ENCODE measurements at regions not wholly inside any gene's neighbourhood (a gene's known extent, or its start where the extent isn't known, plus 50 kb on each side); places are given as distances from the start of the nearest gene placed in this dataset.

DNA sequence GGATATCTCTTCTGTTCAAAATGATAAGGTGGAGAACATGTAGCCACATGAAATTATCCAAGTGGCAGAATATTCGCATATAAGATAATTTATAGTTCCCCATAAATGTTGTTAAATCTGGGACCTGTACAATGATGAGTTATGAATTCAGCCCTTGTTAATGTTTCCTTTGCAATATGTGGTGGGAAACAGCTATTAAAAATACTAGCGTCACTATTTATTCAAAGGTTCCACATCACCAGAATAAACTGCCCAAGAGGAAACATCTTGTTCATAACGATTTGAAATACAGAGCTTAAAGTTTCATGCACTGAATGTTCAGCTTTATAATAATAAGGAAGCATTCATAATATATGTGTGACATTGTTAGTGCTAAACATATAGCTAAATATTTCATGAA is 223.9 kb upstream of the TCF4 start:
- no peak for DNase-seq (ENCODE audit: low read depth, low spot score)
- no peak for TF ChIP-seq POLR2AphosphoS5 (IDR thresholded peaks at IDR 0.05; ENCODE audit: borderline replicate concordance, low read depth, low read length)
- Histone ChIP-seq H3K9ac (ENCODE audit: insufficient read length) (no peak overlapping the region), H3K27ac (no peak overlapping the region), H3K4me3 (no peak overlapping the region), H3K36me3 (ENCODE audit: insufficient read depth, low read length) (no peaks in the 10 kb centered on the region), H3K9me3 (ENCODE audit: low read depth, low read length) (no peaks in the 10 kb centered on the region)

DNA sequence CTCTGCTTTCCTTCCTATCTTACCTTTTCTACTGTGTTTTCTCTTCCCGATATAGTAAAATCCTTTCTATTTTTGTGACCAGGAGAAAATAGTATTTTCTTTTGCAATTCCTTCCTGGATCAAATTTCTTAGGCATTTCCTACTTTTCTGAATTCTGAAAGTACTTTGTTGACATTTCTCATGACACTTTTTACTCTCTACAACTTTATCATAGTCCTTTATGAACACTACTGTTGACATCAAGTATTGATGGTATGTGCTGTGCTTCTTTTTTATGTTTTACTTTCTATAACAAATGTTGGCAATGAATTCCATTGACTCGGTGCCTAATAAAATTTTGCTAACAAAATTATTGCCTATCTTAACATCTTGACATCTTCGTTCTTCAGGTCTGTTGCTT is 217.7 kb upstream of the TCF4 start:
- TF ChIP-seq POLR2AphosphoS5 (IDR thresholded peaks at IDR 0.05; ENCODE audit: borderline replicate concordance, low read depth, low read length) (no peak), EZH2 (IDR thresholded peaks at IDR 0.05) (no peak), FOXP2 (optimal IDR thresholded peaks at IDR 0.05; ENCODE audit: control extremely low read depth, extremely low read length, insufficient read depth) (no peak)
- Histone ChIP-seq H3K4me3 (no peak overlapping the region), H3K27ac (no peak overlapping the region), H3K9ac (ENCODE audit: insufficient read length) (no peak overlapping the region), H3K9me3 (ENCODE audit: low read depth, low read length) (no peaks in the 10 kb centered on the region), H3K36me3 (ENCODE audit: insufficient read depth, low read length) (no peaks in the 10 kb centered on the region)
- no peak for DNase-seq (ENCODE audit: low read depth, low spot score)

DNA sequence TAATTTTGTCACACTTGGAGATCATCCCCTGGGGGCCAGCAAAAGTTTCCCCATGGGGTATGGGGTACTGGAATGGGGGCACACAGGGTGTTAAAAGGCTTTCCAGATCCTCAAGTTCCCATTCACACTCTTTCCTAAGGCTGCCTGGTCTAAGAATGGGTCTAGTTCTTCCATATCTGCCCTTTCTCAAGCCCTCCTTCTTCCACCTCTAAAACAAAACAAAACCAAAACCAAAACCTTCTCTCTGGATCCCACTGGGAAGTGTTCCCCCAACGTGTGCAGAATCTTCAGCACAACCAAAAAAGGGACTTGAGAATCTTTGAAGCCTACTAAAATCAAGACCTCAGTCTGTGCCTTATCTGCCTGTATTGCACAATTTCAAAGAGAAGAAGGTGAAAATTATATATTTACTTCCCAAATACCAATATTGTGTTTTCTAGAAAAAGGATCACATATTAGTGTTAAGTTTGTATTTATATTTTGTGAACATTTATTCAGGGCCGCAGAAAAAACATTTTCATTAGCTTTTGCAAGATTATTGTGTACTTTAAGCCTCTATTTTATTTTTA is 207.2 kb upstream of the TCF4 start:
- H3K27ac ChIP-seq: no peak overlapping the region
- TF ChIP-seq POLR2AphosphoS5 (IDR thresholded peaks at IDR 0.05; ENCODE audit: borderline replicate concordance, low read depth, low read length): no peak
- TF ChIP-seq EZH2 (IDR thresholded peaks at IDR 0.05): no peak
- TF ChIP-seq FOXP2 (optimal IDR thresholded peaks at IDR 0.05; ENCODE audit: control extremely low read depth, extremely low read length, insufficient read depth): no peak

DNA sequence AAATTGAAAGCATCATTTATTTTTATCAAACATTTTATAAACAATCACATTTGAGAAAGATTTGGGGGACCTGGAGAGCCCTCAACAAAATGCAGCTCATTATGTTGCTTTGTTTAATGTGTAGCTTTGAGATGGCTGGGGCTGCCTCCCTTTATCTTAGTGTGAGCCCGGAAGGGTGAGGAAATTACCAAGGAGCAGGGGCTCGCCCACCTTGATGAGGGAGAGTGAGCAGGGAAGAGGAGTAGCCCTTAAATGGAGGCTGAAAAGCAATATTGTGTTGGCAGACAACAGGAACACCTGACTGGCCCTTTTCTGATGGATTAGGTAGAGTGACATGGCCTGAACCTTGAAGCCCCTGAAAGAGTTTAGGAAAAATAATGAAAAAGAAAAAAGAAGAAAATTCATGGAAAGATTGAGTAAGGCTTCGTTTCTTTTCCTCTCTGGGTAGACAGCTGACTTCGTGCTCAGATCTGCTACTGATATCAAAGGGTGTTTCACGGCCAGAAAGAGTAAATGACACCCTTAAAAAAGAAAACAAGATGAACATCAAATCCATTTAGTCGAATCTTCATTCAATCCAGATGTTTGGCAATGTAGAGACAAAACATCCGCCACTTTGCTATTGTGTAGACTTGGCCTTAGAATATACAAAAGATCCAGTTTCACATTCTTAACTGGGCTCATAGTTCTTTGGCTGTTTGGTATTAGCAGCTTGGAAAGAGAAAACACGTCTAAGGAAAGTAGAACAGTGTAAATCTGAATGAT is 206.5 kb upstream of the TCF4 start:
- Histone ChIP-seq H3K9ac (ENCODE audit: insufficient read length) (no peak overlapping the region), H3K36me3 (ENCODE audit: insufficient read depth, low read length) (no peaks in the 10 kb centered on the region), H3K9me3 (ENCODE audit: low read depth, low read length) (no peaks in the 10 kb centered on the region), H3K27ac (no peak overlapping the region), H3K4me3 (no peak overlapping the region)
- DNase-seq (ENCODE audit: low read depth, low spot score): no peak
- TF ChIP-seq FOXP2 (optimal IDR thresholded peaks at IDR 0.05; ENCODE audit: control extremely low read depth, extremely low read length, insufficient read depth) (no peak), EZH2 (IDR thresholded peaks at IDR 0.05) (no peak), POLR2AphosphoS5 (IDR thresholded peaks at IDR 0.05; ENCODE audit: borderline replicate concordance, low read depth, low read length) (no peak)

More for the DNA sequence above, 207.2 kb upstream of the TCF4 start:
- Histone ChIP-seq H3K36me3 (ENCODE audit: insufficient read depth, low read length) (no peaks in the 10 kb centered on the region), H3K4me3 (no peak overlapping the region), H3K9ac (ENCODE audit: insufficient read length) (no peak overlapping the region), H3K9me3 (ENCODE audit: low read depth, low read length) (no peaks in the 10 kb centered on the region)
- no peak for DNase-seq (ENCODE audit: low read depth, low spot score)

DNA sequence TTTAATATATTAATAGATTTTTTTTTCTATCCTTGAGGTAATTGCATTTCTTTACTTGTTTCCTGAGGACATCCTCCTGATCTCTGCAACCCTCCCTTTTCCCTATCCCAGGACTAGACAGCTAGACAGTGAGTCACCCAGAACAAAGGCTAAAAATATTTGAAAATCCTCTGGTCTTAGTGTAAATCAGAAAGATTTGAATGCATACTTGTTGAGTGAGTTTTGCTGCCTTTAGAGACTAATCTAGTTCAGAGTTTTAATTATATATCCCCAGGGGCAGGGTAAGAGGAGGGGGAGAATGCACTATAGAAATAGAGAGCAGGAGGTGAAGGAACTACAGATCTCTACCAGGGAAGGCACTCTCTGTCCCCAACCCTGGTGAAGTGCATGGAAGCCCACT is 202.3 kb upstream of the TCF4 start:
- 0 out of 2 replicates have a peak, but pooled peaks cover 2% of the 10 kb centered on the region for H3K9me3 ChIP-seq (ENCODE audit: low read depth, low read length)
- TF ChIP-seq POLR2AphosphoS5 (IDR thresholded peaks at IDR 0.05; ENCODE audit: borderline replicate concordance, low read depth, low read length): no peak
- no peak for TF ChIP-seq FOXP2 (optimal IDR thresholded peaks at IDR 0.05; ENCODE audit: control extremely low read depth, extremely low read length, insufficient read depth)
- TF ChIP-seq EZH2 (IDR thresholded peaks at IDR 0.05): no peak
- no peak overlapping the region for H3K9ac ChIP-seq (ENCODE audit: insufficient read length)
- no peak for DNase-seq (ENCODE audit: low read depth, low spot score)
- no peak overlapping the region for H3K27ac ChIP-seq
- no peak overlapping the region for H3K4me3 ChIP-seq
- no peaks in the 10 kb centered on the region for H3K36me3 ChIP-seq (ENCODE audit: insufficient read depth, low read length)

DNA sequence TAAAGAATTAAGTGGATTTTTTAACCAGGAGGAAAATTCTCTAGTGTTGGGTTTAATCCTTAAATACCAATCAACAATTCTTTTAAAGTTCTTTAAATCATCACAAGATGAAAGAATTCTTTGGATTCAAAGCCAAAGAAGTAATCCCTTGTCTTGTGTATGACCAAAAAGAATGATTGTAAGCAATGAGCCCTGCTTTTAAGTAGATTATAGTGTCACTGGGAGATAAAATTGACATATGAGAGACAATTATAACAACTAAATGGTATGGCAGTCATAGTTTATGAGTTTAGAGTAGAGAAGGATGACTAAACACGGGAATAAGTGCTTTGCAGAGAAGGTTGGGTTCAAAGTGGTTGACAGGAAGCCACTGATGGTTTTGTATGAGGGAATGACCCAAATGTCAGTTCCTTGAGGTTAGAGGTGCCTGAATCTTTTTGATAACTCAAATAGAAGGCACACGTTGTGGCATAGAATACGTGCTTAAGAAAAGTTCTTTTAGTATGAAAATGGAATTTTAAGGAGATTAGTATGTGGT is 199.6 kb upstream of the TCF4 start:
- Histone ChIP-seq H3K4me3 (no peak overlapping the region), H3K36me3 (ENCODE audit: insufficient read depth, low read length) (no peaks in the 10 kb centered on the region), H3K9me3 (ENCODE audit: low read depth, low read length) (0 out of 2 replicates have a peak, but pooled peaks cover 2% of the 10 kb centered on the region), H3K9ac (ENCODE audit: insufficient read length) (no peak overlapping the region), H3K27ac (no peak overlapping the region)
- no peak for DNase-seq (ENCODE audit: low read depth, low spot score)
- no peak for TF ChIP-seq FOXP2 (optimal IDR thresholded peaks at IDR 0.05; ENCODE audit: control extremely low read depth, extremely low read length, insufficient read depth)
- no peak for TF ChIP-seq POLR2AphosphoS5 (IDR thresholded peaks at IDR 0.05; ENCODE audit: borderline replicate concordance, low read depth, low read length)
- no peak for TF ChIP-seq EZH2 (IDR thresholded peaks at IDR 0.05)

DNA sequence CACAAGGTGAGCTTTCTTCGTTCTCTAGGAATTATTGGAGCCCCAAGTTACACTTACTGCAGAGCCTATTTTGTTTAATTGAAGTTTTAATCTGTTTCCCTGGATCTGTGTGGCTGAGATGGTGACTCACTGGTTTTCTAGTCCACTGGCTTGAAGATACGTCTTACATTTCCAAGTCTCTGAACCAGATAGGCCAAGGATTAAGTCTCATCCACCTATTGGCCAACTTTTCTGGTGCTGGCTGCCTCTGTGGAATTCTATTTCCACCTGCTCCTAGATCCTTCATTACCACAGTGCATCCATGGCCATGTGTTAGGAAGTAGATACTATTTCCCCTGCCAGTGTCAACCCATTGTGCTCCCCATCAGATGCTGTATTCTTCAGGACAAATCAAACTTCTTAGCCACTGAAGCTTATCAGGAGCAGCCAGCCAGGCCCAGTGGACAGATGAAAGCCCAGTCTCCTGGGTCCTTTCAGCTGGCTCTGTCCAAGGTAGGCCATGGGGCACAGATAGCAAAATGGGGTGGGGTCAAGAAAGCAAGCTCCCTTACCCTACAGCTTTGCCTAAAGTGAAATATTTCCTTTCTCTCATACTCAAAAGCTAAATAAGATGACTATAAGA is 198.8 kb upstream of the TCF4 start:
- H3K9ac ChIP-seq (ENCODE audit: insufficient read length): no peak overlapping the region

DNA sequence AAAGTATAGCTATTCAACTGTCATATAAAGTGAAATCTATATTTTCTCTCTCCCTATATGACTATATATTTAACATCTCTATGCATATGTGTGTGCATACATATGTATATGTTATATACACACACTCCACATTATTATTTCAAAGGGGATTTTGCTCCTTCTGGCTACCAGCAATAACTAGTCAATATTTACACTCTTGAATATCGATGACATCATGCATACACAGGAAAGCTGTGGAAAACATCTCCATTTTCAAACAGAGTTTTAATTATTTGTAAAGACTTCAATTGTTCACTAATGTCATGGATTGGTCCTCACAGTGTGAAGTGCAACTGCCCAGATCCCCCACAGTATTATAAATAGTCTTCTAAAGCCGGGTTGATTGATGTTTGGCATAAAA is 195.9 kb upstream of the TCF4 start:
- Histone ChIP-seq H3K9ac (ENCODE audit: insufficient read length) (no peak overlapping the region), H3K36me3 (ENCODE audit: insufficient read depth, low read length) (no peaks in the 10 kb centered on the region), H3K27ac (no peak overlapping the region), H3K4me3 (no peak overlapping the region), H3K9me3 (ENCODE audit: low read depth, low read length) (no peaks in the 10 kb centered on the region)
- TF ChIP-seq POLR2AphosphoS5 (IDR thresholded peaks at IDR 0.05; ENCODE audit: borderline replicate concordance, low read depth, low read length) (no peak), EZH2 (IDR thresholded peaks at IDR 0.05) (no peak), FOXP2 (optimal IDR thresholded peaks at IDR 0.05; ENCODE audit: control extremely low read depth, extremely low read length, insufficient read depth) (no peak)
- DNase-seq (ENCODE audit: low read depth, low spot score): no peak

More for the DNA sequence above, 198.8 kb upstream of the TCF4 start:
- no peaks in the 10 kb centered on the region for H3K36me3 ChIP-seq (ENCODE audit: insufficient read depth, low read length)
- no peak for DNase-seq (ENCODE audit: low read depth, low spot score)
- TF ChIP-seq FOXP2 (optimal IDR thresholded peaks at IDR 0.05; ENCODE audit: control extremely low read depth, extremely low read length, insufficient read depth) (no peak), EZH2 (IDR thresholded peaks at IDR 0.05) (no peak), POLR2AphosphoS5 (IDR thresholded peaks at IDR 0.05; ENCODE audit: borderline replicate concordance, low read depth, low read length) (no peak)
- H3K4me3 ChIP-seq: no peak overlapping the region
- H3K9me3 ChIP-seq (ENCODE audit: low read depth, low read length): 0 out of 2 replicates have a peak, but pooled peaks cover 2% of the 10 kb centered on the region
- H3K27ac ChIP-seq: no peak overlapping the region

All from SK-N-MC (cell line).